Prostate gland (tissue), 2 donors: ENCODE measurements at regions not wholly inside any gene's neighbourhood (a gene's known extent, or its start where the extent isn't known, plus 50 kb on each side); places are given as distances from the start of the nearest gene placed in this dataset.

Experiments
- POLR2A ChIP-seq: fragments of 450-650 bp; IDR thresholded peaks from one replicate; pipeline ENCODE4 v1.6.1; 2016; ENCODE audit warnings: antibody characterized with exemption, mild to moderate bottlenecking
- POLR2AphosphoS5 ChIP-seq: sonication (generic); formaldehyde crosslinking; IDR thresholded peaks from one replicate; pipeline ENCODE4 v1.6.1; 2017; ENCODE audit warnings: antibody characterized with exemption
- TF ChIP-seq, protein P1 (sequence below), 4 experiments: fragments of 200-600 bp in 2 of 4; fragments of 450-650 bp in 2 of 4; sonication (generic) in 2 of 4; IDR thresholded peaks; 1 replicate in 3 of 4; 2 replicates in 1 of 4; pipeline ENCODE4 v1.5.1; 2016 to 2019; ENCODE audit warnings: antibody characterized with exemption in 4 of 4, mild to moderate bottlenecking in 2 of 4, moderate library complexity in 2 of 4

DNA sequence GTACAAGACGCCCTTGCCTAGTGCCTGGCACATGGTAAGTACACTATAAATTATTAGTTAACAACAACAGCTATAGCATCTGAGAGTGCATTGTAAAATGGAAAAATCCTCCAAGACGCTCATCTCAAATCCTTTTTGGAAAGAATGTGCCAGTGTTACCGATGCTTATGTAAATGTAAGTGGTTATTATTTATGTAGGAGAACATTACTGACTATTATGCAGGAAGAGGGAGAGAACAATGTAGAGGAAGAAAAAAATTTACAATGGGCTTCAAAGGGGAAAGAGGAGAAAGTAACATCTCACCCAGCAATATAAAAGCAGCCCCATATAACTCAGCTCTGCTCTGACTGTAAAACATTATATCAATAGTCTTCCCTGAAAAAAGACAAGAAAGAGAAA lies 155.3 kb upstream of the LPP start:
- TF ChIP-seq, protein P1, sequence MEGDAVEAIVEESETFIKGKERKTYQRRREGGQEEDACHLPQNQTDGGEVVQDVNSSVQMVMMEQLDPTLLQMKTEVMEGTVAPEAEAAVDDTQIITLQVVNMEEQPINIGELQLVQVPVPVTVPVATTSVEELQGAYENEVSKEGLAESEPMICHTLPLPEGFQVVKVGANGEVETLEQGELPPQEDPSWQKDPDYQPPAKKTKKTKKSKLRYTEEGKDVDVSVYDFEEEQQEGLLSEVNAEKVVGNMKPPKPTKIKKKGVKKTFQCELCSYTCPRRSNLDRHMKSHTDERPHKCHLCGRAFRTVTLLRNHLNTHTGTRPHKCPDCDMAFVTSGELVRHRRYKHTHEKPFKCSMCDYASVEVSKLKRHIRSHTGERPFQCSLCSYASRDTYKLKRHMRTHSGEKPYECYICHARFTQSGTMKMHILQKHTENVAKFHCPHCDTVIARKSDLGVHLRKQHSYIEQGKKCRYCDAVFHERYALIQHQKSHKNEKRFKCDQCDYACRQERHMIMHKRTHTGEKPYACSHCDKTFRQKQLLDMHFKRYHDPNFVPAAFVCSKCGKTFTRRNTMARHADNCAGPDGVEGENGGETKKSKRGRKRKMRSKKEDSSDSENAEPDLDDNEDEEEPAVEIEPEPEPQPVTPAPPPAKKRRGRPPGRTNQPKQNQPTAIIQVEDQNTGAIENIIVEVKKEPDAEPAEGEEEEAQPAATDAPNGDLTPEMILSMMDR (IDR thresholded peaks at IDR 0.05), result no peak
- no peak for TF ChIP-seq POLR2A
- no peak for TF ChIP-seq POLR2AphosphoS5
